Neutrophil (primary cell): ENCODE measurements at regions not wholly inside any gene's neighbourhood (a gene's known extent, or its start where the extent isn't known, plus 50 kb on each side); places are given as distances from the start of the nearest gene placed in this dataset.
"Not testable (repeated sequence)": the region's sequence is repeated elsewhere in the genome, so short reads cannot be mapped to it uniquely, and the experiment has no call there.

Source experiments
- H3K27ac ChIP-seq: fragments of 200-600 bp; sonication (generic); 2 replicates; pipeline ENCODE4 v1.5.1; 2016; ENCODE audit warnings: mild to moderate bottlenecking, moderate library complexity
- H3K27me3 ChIP-seq: fragments of 200-600 bp; sonication (generic); 2 replicates; pipeline ENCODE4 v1.6.0; 2016; ENCODE audit warnings: mild to moderate bottlenecking
- H3K36me3 ChIP-seq: fragments of 200-600 bp; sonication (generic); 2 replicates; pipeline ENCODE4 v1.5.1; 2017
- H3K4me1 ChIP-seq, 2 experiments: fragments of 200-600 bp in 1 of 2; sonication (generic) in 1 of 2; 1 replicate in 1 of 2; 2 replicates in 1 of 2; pipeline versions ENCODE4 v1.5.1 to v1.6.1; 2013 to 2016; ENCODE audit warnings: low read depth in 1 of 2, low read length in 1 of 2, mild to moderate bottlenecking in 1 of 2, moderate library complexity in 1 of 2; ENCODE audit not compliant: control insufficient read depth in 1 of 2, insufficient read depth in 1 of 2
- H3K4me3 ChIP-seq, 2 experiments: fragments of 200-600 bp in 1 of 2; sonication (generic) in 1 of 2; 1 replicate in 1 of 2; 2 replicates in 1 of 2; pipeline ENCODE4 v1.5.1; 2013 to 2016; ENCODE audit warnings: low read depth in 1 of 2, low read length in 1 of 2, mild to moderate bottlenecking in 1 of 2, moderate library complexity in 1 of 2
- H3K9me3 ChIP-seq: fragments of 200-600 bp; sonication (generic); 2 replicates; pipeline ENCODE4 v1.5.1; 2016
- CTCF ChIP-seq: fragments of 200-600 bp; sonication (generic); IDR thresholded peaks from 2 replicates; pipeline ENCODE4 v1.5.1; 2016; ENCODE audit warnings: antibody characterized with exemption

DNA sequence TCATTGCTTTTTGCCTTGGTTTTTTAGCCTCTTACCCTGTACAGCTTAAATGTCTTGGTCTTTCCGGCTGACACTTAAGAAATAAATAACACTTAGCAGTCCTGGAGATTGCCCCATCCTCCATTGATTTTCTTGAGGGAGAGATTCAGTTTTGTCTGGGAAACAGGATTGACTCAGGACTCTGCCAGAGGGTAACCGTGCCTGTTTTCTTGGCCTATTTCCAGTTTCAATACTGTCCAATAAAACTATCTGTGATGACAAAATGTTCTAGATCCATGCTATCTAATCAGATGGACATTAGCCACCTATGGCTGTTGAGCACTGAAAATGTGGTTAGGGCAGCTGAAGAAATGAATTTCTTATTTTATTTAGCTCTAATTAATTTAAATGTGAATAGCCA, 216.1 kb downstream of the DUSP10 start:
- H3K27ac ChIP-seq = no peak overlapping the region
- TF ChIP-seq CTCF = no peak
- no peak overlapping the region for H3K4me3 ChIP-seq
- no peaks in the 10 kb centered on the region for H3K9me3 ChIP-seq
- H3K27me3 ChIP-seq = no peaks in the 10 kb centered on the region
- no peaks in the 10 kb centered on the region for H3K36me3 ChIP-seq
- no peaks in the 10 kb centered on the region for H3K4me1 ChIP-seq

DNA sequence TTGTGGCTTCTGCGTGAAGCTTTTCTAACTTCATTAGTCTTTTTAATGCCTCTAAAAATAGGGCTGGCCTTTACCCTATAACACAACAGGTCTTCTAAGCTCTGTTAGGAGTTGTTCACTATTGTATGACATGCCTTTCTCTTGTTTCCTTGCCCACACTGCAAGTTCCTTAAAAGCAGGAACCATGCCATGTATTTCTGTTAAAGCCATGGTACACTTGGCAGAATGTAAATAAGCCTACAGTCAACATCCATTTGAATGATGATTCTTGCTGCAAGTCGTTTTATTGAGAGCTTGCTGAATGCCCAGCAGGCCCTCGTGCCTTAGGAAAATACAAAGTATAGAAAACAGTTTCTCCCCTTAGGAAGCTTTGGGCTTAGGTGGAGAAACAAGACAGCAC, 214.6 kb downstream of the DUSP10 start:
- Histone ChIP-seq H3K4me3 (no peak overlapping the region), H3K36me3 (no peaks in the 10 kb centered on the region), H3K27me3 (no peaks in the 10 kb centered on the region), H3K4me1 (no peaks in the 10 kb centered on the region), H3K27ac (no peak overlapping the region), H3K9me3 (no peaks in the 10 kb centered on the region)
- no peak for TF ChIP-seq CTCF

DNA sequence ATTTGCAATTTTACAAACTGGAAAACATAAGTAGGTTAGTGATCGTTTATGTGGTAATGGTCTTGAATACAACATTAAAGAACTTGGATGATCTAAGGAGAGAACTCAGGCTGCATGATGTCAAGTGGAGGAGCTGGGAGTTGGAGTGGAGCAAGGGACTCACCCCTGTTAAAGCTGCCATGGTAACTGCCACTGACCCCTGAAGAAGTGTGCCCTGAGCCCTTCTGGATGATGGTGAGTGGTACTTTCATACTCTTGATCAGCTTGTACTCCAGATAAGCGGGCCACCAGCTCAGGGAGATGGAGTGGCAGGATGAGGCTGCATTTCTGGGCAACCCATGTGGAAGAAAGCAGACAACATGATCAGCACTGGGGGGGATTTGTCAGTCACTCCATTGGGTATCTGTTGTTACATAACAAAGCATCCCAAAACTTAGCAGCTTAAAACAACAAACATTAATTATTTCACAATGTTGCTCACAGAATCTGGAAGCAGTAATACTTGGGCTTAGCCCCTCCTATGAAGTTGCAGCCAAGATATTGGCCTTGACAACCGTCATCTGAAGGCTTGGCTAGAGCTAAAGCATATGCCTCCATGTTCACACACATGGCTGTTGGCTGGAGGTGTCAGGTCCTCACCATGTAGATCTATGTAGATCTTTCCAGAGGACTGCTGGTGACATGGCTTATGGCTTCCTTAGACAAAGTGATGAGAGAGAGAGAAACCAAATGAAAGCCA, 213.8 kb downstream of the DUSP10 start:
- Histone ChIP-seq H3K27me3 (no peaks in the 10 kb centered on the region), H3K4me3 (no peak overlapping the region), H3K9me3 (no peaks in the 10 kb centered on the region), H3K36me3 (no peaks in the 10 kb centered on the region), H3K4me1 (no peaks in the 10 kb centered on the region), H3K27ac (no peak overlapping the region)
- no peak for TF ChIP-seq CTCF

DNA sequence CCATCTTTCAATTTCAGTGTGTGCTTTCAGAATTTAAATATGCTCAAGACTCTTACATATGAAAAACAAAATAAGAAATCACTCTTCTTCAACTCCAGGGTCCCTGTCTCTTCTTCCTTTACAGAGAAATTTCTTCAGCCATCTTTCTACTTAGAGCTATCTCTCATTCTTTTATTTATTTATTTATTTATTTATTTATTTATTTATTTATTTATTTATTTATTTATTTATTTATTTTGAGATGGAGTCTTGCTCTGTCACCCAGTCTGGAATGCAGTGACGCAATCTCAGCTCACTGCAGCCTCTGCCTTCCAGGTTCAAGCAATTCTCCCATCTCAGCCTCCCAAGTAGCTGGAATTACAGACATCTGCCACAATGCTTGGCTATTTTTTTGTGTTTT, 211.7 kb downstream of the DUSP10 start:
- not testable (repeated sequence) for H3K27me3 ChIP-seq, H3K36me3 ChIP-seq, H3K4me3 ChIP-seq, H3K27ac ChIP-seq, H3K4me1 ChIP-seq, H3K9me3 ChIP-seq

DNA sequence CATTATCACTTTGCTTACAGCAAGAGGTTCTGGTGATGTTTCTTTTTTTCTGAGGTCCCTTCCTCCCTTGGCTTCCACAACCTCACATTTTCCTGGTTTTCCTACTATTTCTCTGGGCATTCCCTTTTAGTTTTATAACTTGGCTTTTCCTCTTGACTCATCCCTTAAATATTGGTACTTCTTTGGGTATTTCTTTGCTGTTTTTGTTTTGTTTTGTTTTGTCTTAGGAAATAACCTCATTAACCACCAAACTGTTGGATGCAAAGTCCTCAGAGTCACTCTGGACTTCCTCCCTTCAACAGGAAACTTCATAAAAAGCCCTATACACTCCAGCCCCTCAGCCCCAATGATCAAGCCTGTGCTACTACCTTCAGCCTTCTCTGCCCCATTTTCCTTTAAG, 211.1 kb downstream of the DUSP10 start:
- Histone ChIP-seq H3K9me3 (no peaks in the 10 kb centered on the region), H3K27me3 (no peaks in the 10 kb centered on the region), H3K36me3 (no peaks in the 10 kb centered on the region), H3K4me3 (no peak overlapping the region), H3K27ac (no peak overlapping the region), H3K4me1 (no peaks in the 10 kb centered on the region)
- TF ChIP-seq CTCF = no peak

DNA sequence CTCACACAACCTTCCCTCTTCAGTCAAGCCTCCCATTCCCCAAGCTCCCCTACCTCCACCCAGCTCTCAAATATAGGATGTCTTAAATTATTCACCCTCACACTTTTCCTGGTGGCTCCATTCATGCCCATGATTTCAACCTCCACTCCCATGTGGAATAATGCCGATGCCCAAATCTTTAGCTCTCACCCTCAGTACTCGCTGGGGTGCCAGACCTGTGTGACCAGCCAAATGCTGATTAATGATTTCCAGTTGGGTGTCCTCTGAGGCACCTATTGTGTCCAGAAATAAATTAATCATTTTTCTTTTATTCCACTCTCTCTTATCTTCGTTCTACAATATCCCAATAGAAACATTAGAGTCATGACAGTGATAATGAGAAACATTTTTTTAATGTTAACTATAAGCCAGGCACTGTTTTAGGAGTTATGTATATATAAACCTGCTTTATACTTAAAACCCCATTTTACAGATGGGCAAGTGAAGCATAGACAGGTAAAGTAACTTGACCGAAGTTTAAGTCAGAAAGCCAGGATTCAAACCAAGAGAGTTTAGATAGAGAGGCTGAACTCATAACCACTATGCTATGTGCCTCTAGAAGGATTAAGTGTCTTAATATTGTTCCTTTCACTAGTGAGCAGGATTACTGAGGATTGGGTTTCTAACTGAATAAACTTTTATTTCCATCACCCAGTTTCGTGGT, 209.7 kb downstream of the DUSP10 start:
- Histone ChIP-seq H3K36me3 (no peaks in the 10 kb centered on the region), H3K4me3 (no peak overlapping the region), H3K27ac (no peak overlapping the region), H3K4me1 (no peaks in the 10 kb centered on the region), H3K9me3 (no peaks in the 10 kb centered on the region), H3K27me3 (no peaks in the 10 kb centered on the region)
- TF ChIP-seq CTCF = no peak
